DOHH2 (cell line): ENCODE measurements at regions not wholly inside any gene's neighbourhood (a gene's known extent, or its start where the extent isn't known, plus 50 kb on each side); places are given as distances from the start of the nearest gene placed in this dataset.

Experiments used
- H3F3A ChIP-seq: fragments of 200-600 bp; sonication (generic), shearing (Covaris generic); 2 replicates; pipeline ENCODE4 v1.6.0; 2016; ENCODE audit warnings: antibody characterized with exemption, mild to moderate bottlenecking; ENCODE audit not compliant: control insufficient read depth, insufficient read depth
- H3K27ac ChIP-seq: fragments of 200-600 bp; sonication (generic); 2 replicates; pipeline ENCODE4 v1.5.1; 2014; ENCODE audit warnings: low read depth, mild to moderate bottlenecking, low read length, moderate library complexity
- H3K27me3 ChIP-seq: fragments of 200-600 bp; sonication (generic); 2 replicates; pipeline ENCODE4 v1.6.1; 2014; ENCODE audit warnings: mild to moderate bottlenecking, low read length, mixed read lengths; ENCODE audit not compliant: control insufficient read depth
- H3K36me3 ChIP-seq: fragments of 200-600 bp; sonication (generic); 2 replicates; pipeline ENCODE4 v1.6.1; 2014; ENCODE audit warnings: mild to moderate bottlenecking, low read length, moderate library complexity, mixed read lengths; ENCODE audit not compliant: control insufficient read depth
- H3K4me1 ChIP-seq: fragments of 200-600 bp; sonication (generic); 2 replicates; pipeline ENCODE4 v1.6.1; 2014; ENCODE audit warnings: mild to moderate bottlenecking, low read length, mixed read lengths; ENCODE audit not compliant: control insufficient read depth
- H3K4me2 ChIP-seq: fragments of 200-600 bp; sonication (generic); 2 replicates; pipeline ENCODE4 v1.6.0; 2014; ENCODE audit warnings: mild to moderate bottlenecking, low read length, moderate library complexity
- H3K4me3 ChIP-seq: fragments of 200-600 bp; sonication (generic); 2 replicates; pipeline ENCODE4 v1.5.1; 2014; ENCODE audit warnings: mild to moderate bottlenecking, low read length, mixed read lengths
- H3K79me2 ChIP-seq: fragments of 200-600 bp; sonication (generic); 2 replicates; pipeline ENCODE4 v1.6.1; 2014; ENCODE audit warnings: mild to moderate bottlenecking, low read length, mixed read lengths; ENCODE audit not compliant: control insufficient read depth
- H3K9me2 ChIP-seq: fragments of 200-600 bp; sonication (generic); replicated peaks from 2 replicates; pipeline ENCODE4 v1.6.1; 2014; ENCODE audit warnings: mild to moderate bottlenecking, low read length, mixed read lengths; ENCODE audit not compliant: control insufficient read depth
- H3K9me3 ChIP-seq: fragments of 200-600 bp; sonication (generic); 2 replicates; pipeline ENCODE4 v1.6.1; 2014; ENCODE audit warnings: antibody characterized with exemption, low read length, mixed read lengths; ENCODE audit not compliant: control insufficient read depth, insufficient read depth
- H4K20me1 ChIP-seq: fragments of 200-600 bp; sonication (generic); 2 replicates; pipeline ENCODE4 v1.6.0; 2014; ENCODE audit warnings: low read depth, mild to moderate bottlenecking, antibody characterized with exemption, low read length, moderate library complexity; ENCODE audit not compliant: control insufficient read depth, insufficient read depth
- CTCF ChIP-seq: fragments of 200-600 bp; sonication (generic); IDR thresholded peaks from one replicate; pipeline ENCODE4 v1.5.1; 2014; ENCODE audit warnings: antibody characterized with exemption, mild to moderate bottlenecking, low read depth, low read length; ENCODE audit not compliant: poor library complexity, severe bottlenecking
- EZH2phosphoT487 ChIP-seq: fragments of 200-600 bp; sonication (generic); IDR thresholded peaks from 2 replicates; pipeline ENCODE4 v1.6.1; 2017; ENCODE audit warnings: borderline replicate concordance, mild to moderate bottlenecking, antibody characterized with exemption, low read length, moderate library complexity, mixed read lengths

DNA sequence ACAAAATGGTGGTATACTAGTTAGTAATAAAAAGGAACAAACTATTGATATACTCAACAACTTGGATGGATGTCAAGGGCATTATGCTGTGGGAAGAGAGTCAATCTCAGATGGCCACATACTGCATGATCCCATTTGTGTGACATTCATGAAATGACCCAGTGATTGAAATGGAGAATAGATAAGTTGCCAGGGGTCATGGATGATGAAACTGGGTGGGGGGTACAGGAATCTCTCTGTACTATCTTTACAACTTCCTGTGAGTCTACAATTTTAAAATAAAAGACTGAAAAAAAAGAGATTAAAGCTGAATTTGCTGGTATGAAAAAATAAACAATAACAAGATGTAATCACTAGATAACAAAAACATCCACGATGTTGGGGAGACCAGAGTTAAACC lies 70.5 kb upstream of the CDYL2 start:
- Histone ChIP-seq H3F3A (no peaks in the 10 kb centered on the region), H3K4me2 (no peak overlapping the region)

GRCh38 chr16:80862160-80862705 lies 57.8 kb upstream of the CDYL2 start:
- H3K4me3 ChIP-seq: no peak overlapping the region
- H3K27me3 ChIP-seq: no peaks in the 10 kb centered on the region
- H4K20me1 ChIP-seq: no peaks in the 10 kb centered on the region
- H3K79me2 ChIP-seq: no peaks in the 10 kb centered on the region
- no peak overlapping the region for H3K27ac ChIP-seq
- TF ChIP-seq CTCF (no peak), EZH2phosphoT487 (no peak)
- no peaks in the 10 kb centered on the region for H3F3A ChIP-seq
- no peaks in the 10 kb centered on the region for H3K36me3 ChIP-seq
- H3K4me1 ChIP-seq: no peaks in the 10 kb centered on the region
- no peaks in the 10 kb centered on the region for H3K9me3 ChIP-seq
- no peaks in the 10 kb centered on the region for H3K9me2 ChIP-seq
- no peak overlapping the region for H3K4me2 ChIP-seq

More for the DNA sequence above, 70.5 kb upstream of the CDYL2 start:
- no peaks in the 10 kb centered on the region for H3K36me3 ChIP-seq
- H3K9me2 ChIP-seq: no peaks in the 10 kb centered on the region; the same call in 1 of the 2 replicates
- H3K79me2 ChIP-seq: no peaks in the 10 kb centered on the region
- TF ChIP-seq CTCF (no peak), EZH2phosphoT487 (no peak)
- H3K27me3 ChIP-seq: peaks cover 3% of the 10 kb centered on the region; the same call in 1 of the 2 replicates
- no peaks in the 10 kb centered on the region for H4K20me1 ChIP-seq
- no peak overlapping the region for H3K27ac ChIP-seq
- H3K4me1 ChIP-seq: no peaks in the 10 kb centered on the region
- H3K9me3 ChIP-seq: no peaks in the 10 kb centered on the region
- no peak overlapping the region for H3K4me3 ChIP-seq
